ENCODE measurements at regions not wholly inside any gene's neighbourhood (a gene's known extent, or its start where the extent isn't known, plus 50 kb on each side); places are given as distances from the start of the nearest gene placed in this dataset.

DNA sequence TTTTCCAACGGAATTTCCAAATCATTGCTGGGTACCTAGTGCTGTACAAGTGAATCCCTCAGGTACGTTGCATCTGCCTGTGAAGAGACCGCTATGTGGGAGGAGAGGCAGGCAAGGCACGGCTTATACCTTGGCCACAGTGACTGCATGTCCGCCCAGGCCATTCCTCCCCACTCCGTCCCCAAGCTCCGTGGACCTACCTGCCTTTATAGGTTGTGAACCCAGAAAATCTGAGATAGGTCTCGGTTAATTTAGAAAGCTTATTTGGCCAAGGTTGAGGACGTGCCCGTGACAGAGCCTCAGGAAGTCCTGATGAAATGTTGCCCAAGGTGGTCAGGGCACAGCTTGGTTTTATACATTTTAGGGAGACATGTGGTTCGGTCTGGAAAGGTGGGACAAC lies 218.5 kb upstream of the TSHZ3 start:
- no peak for DNase-seq

DNA sequence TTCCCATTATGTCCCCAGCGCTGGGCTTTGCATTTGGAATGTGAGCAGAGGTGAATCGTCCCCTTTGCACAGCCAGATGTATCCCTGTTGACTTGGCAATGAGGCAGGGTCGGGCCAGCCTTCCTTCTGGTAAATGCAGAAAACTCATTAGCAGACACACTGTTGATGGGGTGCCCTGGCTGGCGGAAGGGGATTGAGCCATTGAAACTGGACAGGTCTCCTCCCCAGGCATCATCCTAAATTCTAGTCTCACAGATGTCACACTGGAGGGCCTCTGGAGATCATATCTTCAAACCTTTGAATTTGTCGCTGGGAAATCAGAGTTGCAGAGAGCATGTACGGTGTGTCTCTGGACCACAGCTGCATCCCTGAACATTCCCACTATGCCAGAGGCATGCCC lies 219.5 kb upstream of the TSHZ3 start:
- DNase-seq, result no peak

DNA sequence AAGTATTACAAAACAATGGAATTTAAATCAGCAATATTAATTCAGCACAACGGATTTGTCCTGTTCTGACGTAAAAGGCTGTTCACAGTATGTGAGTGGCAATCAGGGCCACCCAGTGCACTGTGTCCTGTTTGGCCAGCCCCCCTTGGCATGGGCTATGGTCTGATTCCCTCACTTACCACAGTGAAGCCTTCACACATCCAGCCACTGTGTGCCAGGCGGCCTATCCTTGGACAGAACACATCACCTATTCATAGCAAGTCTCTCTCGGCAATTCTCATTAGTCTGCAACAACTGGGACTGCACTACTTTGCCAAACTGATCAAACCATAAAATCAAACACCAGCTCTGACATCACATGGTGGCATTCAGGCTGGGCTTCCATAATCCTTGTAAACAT lies 221.5 kb upstream of the TSHZ3 start:
- DNase-seq, result no peak

DNA sequence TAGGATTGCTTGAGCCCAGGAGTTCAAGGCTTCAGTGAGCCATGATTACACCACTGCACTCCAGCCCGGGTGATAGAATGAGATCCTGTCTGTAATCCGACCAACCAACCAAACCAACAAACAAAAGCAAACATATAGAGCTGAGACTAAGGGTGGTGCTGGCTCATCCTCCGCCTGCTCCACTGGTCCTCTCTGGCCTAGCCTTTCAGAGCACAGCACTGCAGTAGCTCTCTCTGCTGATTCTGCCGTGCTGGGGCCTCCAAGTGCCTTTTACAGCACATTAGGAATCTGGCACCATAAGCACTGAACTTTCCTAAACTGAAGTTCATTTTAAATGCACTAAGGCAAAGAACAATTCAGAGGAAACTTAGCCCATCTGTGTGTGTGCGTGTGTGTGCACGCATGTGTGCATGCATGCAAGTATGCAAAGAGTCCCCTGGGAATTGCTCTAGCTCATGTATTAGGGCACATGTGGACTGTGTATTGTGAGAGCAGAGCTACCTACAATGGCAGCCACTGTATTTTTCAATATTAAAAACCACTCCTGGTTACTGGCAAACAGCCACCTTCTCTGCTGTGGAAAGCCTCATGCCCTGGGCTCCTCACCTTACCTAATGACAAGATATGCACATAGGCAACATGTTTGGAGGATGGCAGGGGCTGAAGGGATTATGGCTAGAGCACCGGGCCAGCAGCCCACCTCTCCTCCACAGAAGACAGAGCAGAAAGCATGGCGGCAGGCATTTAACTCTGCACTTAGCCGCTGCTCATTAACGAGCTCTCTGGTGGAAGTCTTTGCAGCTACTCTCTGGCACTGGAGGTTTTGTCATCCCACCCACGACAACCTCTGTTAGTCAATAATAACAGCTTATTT lies 223.1 kb upstream of the TSHZ3 start:
- no peak for DNase-seq

DNA sequence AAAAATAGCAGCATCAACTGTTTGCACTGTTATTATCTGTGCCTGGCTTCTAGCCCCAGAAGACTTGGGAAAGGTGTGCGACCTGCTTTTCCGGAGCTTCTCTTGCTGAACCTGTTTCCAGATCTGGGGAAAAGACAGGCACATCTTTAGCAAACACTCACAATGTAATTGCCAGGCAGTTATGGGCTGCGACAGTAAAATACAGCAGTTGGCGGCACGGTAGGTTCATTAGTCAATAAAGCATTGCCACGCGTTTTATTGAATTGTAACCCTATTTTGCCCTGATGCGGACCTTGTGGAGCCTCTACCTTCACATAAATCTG lies 223.7 kb upstream of the TSHZ3 start:
- no peak for DNase-seq

DNA sequence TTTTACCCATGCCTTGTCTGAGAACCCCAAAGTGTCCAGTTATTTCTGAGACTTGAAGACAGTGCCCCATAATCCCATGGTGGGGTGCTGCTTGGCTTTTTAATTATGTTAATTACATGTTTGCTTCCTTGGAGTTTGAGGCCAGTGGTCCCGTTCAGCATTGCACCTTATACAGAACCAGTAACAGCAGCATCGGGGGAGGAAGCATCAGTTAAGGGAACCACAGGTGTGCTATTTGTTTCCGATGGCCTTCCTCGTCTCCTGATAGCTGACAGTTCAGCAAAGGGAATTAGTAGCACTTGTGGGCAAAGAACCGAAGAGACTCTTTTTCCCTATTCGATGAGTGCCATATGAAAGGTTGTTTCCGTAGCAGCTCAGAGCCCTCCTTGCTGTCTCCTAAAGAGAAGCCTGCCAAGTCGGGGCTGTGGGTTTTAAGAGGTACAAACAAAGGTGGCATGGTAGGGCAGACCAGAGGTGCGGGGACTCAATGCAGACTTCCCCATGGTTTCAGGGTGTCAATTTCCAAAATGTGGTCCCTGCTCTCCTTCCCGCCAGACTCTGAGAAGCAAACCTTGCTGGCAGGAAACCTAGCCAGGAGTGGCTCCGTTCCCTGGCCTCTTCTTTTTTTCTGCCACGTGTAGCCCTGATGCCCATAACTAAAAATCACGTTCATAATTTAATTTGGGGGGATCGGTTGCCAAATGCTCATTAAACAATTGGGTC lies 225.2 kb upstream of the TSHZ3 start:
- DNase-seq, result no peak

DNA sequence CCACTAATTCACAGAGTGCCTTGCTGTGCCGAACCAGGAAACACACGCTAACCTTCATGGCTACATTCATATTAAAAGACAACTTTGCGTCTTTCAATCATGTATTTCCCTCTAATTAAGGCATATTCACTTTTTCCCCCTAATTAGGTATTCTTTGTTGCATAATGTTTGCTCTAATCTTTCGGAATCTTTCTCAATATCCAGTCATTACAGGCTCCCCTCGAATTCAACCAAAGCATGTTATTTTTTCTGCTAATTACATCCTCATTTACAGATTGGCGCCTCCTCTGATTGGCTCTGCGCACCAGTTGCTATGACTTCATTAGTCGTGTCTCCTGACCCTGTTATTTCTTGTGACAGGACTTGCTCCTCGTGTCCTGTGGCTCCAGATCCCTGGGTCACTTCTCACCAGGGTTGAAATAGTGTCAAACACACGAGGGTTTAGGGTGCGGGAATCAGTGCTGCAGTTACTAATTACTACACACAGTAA lies 226.7 kb upstream of the TSHZ3 start:
- DNase-seq, result no peak

DNA sequence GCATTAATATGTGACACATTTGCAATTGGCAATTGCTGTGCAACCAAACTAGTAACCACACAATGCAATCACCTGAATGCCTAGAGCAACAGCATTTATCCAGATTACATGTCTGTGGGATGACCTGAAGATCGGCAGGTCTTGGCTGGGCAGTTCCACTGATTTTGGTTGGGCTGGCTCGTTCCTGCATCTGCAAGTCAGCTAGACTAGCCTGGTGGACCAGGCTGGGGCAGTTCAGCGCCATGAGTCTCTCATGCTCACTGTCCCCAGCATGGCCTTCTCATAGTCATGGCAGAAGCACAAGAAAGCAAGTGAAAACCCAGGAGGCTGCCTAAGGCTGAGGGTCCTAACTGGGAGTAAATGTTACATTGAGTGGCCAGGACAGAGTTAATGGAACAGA lies 229.1 kb upstream of the TSHZ3 start:
- DNase-seq, result no peak

DNA sequence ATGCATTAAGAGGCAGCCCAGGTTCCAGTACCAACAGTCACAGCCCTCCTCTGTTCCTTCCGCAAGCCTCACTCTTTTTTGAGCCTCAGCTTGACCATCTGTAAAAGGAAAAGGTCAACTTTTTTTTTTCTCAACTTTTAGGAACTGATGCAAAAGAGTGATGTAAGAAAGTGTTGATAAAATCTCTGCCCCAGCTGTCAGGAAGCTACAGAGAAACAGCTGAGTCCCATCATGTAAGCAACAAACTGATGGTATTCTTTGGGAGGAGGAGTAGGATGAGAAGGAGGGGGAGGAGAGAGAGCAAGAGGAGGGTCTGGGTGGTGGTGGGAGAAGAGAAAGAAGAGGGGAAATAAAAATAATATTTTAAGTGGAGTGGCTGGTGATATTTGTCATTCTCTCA lies 233.9 kb upstream of the TSHZ3 start:
- DNase-seq, result no peak

DNA sequence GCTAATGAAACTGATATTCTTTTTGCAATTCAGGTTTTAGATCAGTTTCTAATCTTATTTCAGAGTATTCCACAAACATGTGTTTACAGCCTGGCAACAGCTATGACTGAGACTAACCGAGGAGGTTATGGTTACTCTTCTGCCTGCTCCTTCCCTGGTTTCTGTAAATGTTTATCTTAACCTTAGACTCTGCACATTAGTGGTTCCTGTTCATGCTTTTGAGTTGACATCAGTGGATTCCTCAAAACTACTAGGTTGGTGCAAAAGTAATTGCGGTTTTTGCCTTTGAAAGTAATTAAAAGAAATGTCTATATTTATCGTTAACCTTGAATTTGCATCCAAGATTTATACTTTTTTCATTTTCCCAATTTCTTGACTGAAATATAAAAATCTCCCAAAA lies 237.0 kb upstream of the TSHZ3 start:
- DNase-seq, result no peak

DNA sequence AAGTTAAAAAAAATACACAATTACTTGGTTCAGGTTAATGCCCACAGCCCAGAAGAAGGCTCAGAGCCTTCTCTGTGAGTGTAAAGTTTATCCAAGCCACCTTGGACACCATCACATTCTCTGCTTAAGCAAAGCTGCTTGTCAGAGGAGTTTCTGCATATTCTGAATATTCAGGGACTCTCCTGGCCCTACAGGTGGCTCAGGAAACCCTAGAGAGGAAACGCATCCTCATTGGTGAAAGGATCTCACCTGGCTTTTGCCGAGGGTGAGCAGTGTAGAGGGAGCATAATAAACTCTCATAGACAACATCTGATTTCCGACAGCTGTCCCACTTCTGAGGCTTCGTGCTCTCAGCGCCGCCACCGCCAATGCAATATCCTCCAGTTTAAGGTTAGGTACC lies 239.9 kb upstream of the TSHZ3 start:
- DNase-seq, result no peak

DNA sequence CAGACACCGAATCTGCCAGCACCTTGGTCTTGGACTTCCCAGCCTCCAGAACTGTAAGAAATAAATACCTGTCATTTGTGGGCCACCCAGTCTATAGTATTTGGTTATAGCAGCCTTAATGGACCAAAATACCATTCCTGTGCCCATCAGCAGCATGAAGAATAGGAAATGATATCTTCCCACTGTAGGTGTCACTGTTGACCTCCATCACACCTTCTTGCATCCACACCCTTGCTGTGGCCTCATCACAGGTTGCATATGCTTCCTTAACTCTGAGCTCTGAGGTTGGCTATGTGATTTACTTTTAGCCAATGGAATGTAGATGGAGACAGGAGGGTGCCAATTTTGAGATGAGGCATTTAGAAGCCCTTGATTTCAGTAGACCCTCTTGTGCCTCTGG lies 242.0 kb upstream of the TSHZ3 start:
- DNase-seq, result no peak

DNA sequence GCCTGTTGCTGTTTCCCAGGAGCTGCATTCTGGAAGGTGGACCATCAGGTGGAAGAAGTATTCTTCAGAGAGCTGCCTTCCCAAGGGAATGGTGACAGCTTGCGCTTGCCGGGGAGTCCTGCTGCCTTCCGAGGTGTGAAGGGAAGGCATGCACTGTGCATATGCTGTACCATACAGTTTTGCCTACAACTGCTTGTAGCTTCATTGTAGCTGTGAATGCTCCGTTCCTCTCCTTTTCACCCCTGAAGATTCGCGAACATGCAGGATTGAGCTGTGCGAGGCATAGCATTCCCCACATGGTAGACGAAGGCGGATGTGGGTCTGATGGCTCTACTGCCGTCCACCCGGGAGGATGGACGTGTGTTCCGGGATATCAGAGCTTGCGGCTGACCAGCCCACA lies 243.2 kb upstream of the TSHZ3 start:
- DNase-seq, result no peak

DNA sequence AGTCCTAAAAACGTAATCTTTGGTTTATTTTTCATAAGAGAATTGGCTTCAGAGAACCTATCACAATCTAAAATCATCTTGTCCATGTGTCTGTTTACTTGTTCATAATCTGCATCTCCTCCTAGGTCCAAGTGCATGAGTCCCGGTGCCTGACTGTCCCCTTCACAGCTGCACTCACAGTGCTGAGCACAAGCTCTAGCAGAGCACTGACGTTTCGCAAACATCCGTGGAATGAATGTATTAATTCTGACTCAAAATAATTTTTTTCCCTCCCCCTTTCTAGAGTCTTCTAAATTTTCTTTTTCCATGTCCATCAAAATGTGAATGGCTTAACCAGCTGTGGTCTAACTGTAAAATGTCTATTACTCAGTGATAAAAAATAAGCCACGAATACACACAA lies 245.5 kb upstream of the TSHZ3 start:
- DNase-seq, result no peak

DNA sequence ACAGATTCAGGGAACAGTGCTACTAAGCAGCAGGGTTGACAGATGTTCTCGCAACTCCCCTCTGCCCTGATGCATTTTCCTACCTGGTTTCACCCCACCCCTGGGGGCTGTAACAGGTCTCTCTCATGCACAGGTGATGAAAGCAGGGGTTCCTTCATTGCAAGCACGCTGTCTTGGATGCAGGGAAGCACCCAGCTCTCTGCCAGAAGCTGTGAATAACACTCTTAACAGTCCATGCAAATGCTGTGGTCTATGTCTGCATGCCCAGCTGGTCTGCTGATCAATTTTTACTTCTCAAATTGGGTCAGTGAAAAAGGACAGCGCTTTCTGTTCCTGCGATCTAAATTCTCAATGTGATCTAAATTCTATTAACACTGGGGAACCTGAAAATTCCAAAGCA lies 246.3 kb upstream of the TSHZ3 start:
- no peak for DNase-seq

DNA sequence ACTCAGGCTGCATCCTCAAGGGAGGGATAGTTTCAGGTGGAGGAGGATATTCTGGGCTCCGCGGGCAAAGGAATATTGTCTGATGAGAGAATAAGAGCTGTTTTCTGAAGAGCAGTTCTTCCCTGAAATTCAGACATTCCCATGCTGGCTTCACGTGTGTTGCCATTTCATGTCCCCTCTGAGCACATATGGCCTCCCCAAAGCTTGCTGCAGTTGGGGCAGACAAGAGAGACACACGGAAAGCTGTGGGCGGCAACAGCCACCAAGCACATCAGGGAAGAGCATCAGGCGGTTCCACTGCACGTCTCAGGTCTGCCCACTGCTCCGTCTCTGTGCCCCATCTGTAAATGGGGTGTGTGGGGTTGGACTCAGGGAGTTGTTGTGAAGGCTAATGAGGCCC lies 247.5 kb upstream of the TSHZ3 start:
- no peak for DNase-seq

DNA sequence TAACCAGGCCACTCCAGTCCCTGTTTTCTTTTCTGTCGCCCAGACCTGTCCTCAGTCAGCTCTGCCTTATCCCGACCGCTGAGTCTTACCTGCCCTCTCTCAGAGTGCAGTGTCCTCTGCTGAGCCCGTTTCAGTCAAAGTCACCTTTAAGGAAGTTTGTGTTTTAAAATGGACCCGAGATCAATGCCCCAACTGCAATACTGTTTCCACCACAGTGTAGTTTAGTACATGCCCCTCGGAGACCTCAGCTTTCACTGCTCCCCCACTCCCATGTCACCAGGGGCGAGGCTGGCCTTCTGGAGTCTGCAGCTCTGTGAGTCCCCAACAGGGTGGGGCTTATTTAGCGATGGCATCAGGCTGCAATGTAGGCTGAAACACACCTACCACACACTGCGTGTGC lies 248.4 kb upstream of the TSHZ3 start:
- DNase-seq, result no peak

DNA sequence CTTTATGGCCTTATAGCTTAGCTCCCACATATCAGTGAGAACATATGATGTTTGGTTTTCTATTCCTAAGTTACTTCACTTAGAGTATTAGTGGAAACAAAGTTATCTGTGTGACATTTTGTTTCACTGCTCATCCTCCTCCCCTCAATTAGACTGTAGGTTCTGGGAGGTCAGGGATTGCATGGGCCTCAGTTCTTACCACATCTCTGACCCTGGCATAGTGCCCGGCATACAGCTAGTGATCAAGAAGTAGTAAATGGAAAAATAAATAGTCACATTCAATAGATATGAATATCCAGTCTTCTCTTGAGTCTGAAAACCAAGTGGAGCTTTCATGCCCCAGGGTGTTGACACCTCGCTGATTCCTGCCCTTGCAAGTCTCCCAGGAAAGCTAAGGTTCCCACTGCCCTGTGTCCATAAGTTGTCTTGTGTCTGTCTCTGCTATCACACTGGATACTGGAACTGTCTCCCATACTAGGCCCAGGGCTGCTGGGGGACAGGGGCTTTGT lies 249.5 kb upstream of the TSHZ3 start:
- no peak for DNase-seq

DNA sequence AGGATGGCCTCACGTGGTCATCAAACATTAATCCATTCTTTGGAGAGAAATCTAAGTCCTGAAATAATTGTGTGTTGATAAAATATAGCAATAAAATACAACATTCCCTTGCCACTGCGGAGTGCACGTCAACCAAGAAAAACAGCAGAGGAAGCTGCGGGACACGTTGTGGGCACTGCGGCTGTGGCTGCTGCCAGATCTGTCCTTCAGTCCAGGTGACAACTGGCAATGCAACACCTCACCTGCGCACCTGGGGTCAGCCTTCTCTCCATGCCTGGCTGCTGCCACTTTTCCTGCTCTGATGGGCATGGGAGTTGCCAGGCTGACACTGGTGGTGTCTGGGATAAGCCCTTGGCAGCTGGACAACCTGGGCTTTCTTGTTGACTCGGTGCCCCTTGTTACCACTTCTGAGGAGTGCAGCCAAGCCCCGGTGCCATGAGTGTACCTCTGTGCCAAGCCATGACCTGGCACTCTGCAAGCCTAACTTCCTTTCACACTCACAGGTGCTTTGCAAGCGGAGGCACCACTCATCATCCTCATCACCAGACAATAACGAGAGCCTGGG lies 251.6 kb upstream of the TSHZ3 start:
- DNase-seq, result no peak

DNA sequence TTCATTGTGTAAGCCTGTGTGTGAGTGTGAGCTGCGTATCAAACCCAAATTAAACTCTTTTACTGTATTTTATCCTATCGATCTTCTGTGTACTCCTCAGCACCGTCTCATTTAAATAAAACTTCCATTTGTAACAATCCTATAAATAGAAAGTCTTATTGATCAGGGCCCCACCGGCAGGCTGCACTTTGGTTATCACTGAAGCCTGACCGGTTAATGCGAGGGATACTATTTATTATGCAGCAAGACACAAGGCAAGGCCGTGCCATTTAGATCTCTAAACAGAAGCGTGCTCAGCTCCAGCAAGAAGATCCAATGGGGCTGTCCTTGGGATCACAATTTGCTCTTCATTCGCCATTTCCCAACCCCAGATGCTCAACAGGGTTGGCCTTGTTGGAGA lies 252.6 kb upstream of the TSHZ3 start:
- DNase-seq, result no peak

DNA sequence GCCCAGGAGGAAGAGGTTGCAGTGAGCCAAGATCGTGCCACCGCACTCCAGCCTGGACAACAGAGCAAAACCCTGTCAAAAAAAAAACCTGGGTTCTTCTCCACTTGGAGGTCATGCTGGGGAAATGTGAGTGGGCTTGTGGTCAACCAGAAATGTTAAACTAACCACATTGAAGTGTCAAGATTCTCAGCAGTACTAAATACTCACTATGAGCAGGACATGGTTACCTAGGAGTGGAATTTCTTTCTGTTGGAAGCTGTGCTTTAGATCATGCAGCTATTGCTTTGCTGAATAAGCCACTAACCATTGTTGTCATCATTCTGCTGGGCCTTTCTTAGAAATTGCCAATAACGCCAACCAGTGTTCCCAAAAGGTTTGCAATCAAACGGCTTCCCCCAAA lies 253.3 kb upstream of the TSHZ3 start:
- no peak for DNase-seq

DNA sequence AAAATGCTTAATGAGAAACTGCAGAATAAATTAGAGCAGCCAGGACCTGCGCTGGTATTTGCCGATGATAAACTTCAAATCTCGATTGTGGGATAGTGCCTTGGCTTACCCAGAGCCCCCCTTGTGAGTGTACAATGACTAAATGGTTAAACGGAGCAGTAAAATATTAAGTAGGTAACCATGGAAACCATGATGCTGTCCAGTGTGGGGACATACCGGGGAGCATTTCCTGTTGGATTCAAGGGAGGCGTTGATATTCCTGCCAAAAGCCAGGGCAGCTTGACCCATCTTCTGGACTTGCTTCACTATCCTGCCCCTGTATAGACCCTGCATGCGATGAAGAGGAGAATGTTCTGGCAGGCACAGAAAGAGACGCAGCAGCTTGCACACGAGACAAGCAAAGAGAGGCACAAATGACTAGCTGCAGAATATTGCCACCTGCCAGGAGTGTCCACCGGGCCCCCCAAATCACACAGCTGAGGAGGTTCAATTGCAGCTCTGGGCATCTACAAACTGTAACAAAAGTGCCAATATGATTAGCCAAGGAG lies 255.3 kb upstream of the TSHZ3 start:
- DNase-seq, result no peak

DNA sequence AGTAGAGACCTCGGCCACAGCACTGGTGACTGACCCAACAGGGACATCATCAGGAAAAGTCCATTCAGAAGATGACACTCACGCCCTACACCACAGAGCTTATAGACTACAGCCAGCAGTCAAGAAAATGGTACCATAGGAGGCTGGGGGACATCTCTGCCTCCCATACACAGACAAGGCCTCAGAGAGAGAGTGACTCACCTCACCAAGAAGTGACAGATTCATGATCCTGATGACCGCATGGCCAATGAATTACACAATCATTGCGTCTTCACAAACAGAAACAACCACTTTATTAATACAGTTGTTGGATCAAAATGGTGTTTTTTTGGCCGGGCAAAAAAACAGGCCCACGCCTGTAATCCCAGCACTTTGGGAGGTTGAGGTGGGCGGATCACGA lies 260.8 kb upstream of the TSHZ3 start:
- DNase-seq, result no peak
